ENCODE measurements at regions not wholly inside any gene's neighbourhood (a gene's known extent, or its start where the extent isn't known, plus 50 kb on each side); places are given as distances from the start of the nearest gene placed in this dataset.
"Not testable (repeated sequence)": the region's sequence is repeated elsewhere in the genome, so short reads cannot be mapped to it uniquely, and the experiment has no call there.

- H3K27ac ChIP-seq (ENCODE audit: low read depth, low read length); H3K9me3 ChIP-seq (ENCODE audit: insufficient read depth, low read depth, low read length); H3K4me3 ChIP-seq (ENCODE audit: low read length); H3K4me1 ChIP-seq (ENCODE audit: insufficient read depth, low read length); H3K9ac ChIP-seq (ENCODE audit: low read depth, low read length); H3K36me3 ChIP-seq (ENCODE audit: insufficient read depth, low read length); H3K27me3 ChIP-seq (ENCODE audit: insufficient read depth, low read length): not testable (repeated sequence)
- 83% methylated on average over 1 of the region's 3 CpGs for WGBS
Observed at GRCh38 chr3:112695377-112696108, 54.6 kb upstream of the CCDC80 start.

GRCh38 chr3:112694906-112695305 is 54.0 kb upstream of the CCDC80 start:
- 95% methylated on average over 2 of the region's 2 CpGs for WGBS
- not testable (repeated sequence) for H3K4me1 ChIP-seq (ENCODE audit: insufficient read depth, low read length); H3K27ac ChIP-seq (ENCODE audit: low read depth, low read length); H3K27me3 ChIP-seq (ENCODE audit: insufficient read depth, low read length); H3K36me3 ChIP-seq (ENCODE audit: insufficient read depth, low read length); H3K9me3 ChIP-seq (ENCODE audit: insufficient read depth, low read depth, low read length); H3K9ac ChIP-seq (ENCODE audit: low read depth, low read length); H3K4me3 ChIP-seq (ENCODE audit: low read length)

DNA sequence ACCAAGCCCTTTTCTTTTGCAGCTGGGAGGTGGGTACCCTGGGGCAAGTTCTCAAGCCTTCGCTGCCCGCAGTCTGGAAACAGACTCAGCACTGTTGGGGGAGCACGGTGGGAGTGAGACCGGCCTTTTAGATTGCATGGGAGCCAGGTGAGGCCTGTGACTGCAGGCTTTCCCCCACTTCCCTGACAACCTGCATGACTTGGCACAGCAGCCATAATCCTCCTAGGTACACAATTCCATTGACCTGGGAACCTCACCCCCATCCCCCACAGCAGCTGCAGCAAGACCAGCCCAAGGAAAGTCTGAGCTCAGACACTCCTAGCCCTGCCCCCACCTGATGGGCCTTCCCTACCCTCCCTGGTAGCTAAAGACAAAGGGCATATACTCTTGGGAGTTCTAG is 52.2 kb upstream of the CCDC80 start:
- no peaks in the 10 kb centered on the region for H3K27me3 ChIP-seq (ENCODE audit: insufficient read depth, low read length)
- peaks cover 5% of the 10 kb centered on the region; the same call in 1 of the 2 replicates for H3K4me1 ChIP-seq (ENCODE audit: insufficient read depth, low read length)
- WGBS = 93% methylated on average over 4 of the region's 4 CpGs
- no peak overlapping the region for H3K9ac ChIP-seq (ENCODE audit: low read depth, low read length)
- H3K4me3 ChIP-seq (ENCODE audit: low read length) = no peak overlapping the region
- no peaks in the 10 kb centered on the region for H3K36me3 ChIP-seq (ENCODE audit: insufficient read depth, low read length)
- H3K27ac ChIP-seq (ENCODE audit: low read depth, low read length) = no peak overlapping the region; the same call in 1 of the 2 replicates
- H3K9me3 ChIP-seq (ENCODE audit: insufficient read depth, low read depth, low read length) = peaks cover 3% of the 10 kb centered on the region; the same call in 1 of the 2 replicates

Data from HUES64 (cell line).